Cardiac fibroblast (primary cell): ENCODE measurements at regions not wholly inside any gene's neighbourhood (a gene's known extent, or its start where the extent isn't known, plus 50 kb on each side); places are given as distances from the start of the nearest gene placed in this dataset.

ENCODE experiments used
- DNase-seq, 2 donors: peaks; one replicate each; pipeline versions ENCODE4 v3.0.0 to v3.0.0-alpha.2; 2010; ENCODE audit warnings: low read depth in 2 of 2
- H3K4me3 ChIP-seq, 2 donors: replicated peaks in 1 of 2; 1 replicate in 1 of 2; 2 replicates in 1 of 2; pipeline ENCODE4 v1.5.1; 2011; ENCODE audit warnings: low read depth in 2 of 2, low read length in 2 of 2, mild to moderate bottlenecking in 2 of 2, moderate library complexity in 1 of 2
- TF ChIP-seq, protein P1 (sequence below): IDR thresholded peaks from one replicate; pipeline ENCODE4 v1.5.1; 2011; ENCODE audit warnings: low read depth, mild to moderate bottlenecking, low read length, inconsistent platforms

DNA sequence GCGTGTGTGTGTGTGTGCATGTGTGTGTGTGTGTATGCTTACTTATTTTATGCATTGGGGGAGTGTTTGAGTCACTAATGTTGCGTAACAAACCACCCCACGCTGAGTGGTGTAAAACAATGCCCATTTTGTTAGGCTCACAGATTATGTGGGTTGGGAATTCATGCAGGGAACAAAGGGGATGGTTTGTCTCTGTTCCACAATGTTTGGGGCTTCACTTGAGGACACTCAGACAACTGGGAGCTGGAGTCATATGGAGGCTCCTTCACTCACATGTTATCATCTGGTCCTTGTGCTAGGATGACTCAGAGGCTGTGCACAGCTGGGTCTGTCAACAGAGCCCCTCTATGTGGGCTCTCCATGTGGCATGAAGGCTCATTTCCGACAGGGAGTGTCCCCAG is 51.3 kb upstream of the LARGE1 start:
- H3K4me3 ChIP-seq = no peak overlapping the region
- DNase-seq = peak; percentile 1
- TF ChIP-seq, protein P1, sequence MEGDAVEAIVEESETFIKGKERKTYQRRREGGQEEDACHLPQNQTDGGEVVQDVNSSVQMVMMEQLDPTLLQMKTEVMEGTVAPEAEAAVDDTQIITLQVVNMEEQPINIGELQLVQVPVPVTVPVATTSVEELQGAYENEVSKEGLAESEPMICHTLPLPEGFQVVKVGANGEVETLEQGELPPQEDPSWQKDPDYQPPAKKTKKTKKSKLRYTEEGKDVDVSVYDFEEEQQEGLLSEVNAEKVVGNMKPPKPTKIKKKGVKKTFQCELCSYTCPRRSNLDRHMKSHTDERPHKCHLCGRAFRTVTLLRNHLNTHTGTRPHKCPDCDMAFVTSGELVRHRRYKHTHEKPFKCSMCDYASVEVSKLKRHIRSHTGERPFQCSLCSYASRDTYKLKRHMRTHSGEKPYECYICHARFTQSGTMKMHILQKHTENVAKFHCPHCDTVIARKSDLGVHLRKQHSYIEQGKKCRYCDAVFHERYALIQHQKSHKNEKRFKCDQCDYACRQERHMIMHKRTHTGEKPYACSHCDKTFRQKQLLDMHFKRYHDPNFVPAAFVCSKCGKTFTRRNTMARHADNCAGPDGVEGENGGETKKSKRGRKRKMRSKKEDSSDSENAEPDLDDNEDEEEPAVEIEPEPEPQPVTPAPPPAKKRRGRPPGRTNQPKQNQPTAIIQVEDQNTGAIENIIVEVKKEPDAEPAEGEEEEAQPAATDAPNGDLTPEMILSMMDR = no peak

DNA sequence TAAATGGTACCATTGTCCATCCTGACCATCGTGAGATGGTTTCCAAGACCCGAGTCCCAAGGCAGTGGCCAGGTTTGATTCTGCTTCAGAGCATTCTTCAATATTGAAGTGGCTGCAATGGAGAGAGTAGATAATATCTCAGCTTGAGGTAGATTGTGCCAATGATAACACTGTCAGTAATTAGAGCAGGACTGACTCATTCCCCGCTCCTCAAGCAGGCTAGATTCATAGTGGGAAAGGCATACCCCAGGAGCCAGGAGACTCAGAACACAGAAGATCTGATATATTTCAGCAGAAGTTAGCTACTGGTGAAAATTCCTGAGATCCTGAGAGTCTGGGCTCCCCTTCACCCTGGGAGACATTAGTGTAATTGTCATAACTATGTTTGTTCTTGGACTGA is 55.6 kb upstream of the LARGE1 start:
- DNase-seq = no peak
- no peak overlapping the region for H3K4me3 ChIP-seq
- TF ChIP-seq, protein P1 = no peak

DNA sequence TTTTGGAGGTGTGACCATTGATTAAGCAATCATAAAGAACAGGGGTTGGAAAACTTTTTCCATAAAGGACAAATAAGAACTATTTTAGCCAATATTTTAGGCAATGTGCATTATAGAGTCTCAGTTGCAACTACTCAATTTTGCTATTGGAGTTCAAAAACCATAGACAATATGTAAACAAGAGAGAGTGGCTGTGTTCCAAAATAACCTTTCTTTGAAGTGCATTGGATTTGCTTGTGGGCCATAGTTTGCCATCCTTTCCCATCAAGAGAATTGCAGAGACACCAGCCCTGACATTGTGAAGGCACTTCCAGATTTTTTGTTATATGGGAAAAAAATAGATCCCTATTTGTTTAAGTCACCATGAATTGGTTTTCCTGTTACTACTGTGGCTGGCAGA is 63.3 kb upstream of the LARGE1 start:
- DNase-seq = no peak
- TF ChIP-seq, protein P1 = no peak
- no peak overlapping the region for H3K4me3 ChIP-seq

DNA sequence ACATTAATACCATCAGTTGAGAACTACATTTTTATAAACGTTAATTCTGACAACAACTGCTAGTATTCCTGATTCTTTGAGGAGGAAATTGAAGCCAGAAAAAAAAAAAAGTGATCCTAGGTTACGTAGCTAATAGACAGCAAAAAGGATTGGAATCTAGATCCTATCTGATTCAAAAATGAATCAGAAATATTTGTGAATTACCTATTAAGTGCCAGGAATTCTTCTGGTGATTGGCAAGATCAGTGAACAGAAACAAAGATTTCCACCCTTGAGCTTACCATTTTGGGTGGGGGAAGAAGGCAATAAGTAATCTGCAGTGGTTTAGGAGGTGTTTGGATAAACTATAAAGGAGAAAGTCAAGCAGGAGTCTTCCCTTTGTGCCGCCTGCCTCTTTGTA is 63.9 kb upstream of the LARGE1 start:
- no peak for DNase-seq
- H3K4me3 ChIP-seq = no peak overlapping the region
- TF ChIP-seq, protein P1 = no peak

DNA sequence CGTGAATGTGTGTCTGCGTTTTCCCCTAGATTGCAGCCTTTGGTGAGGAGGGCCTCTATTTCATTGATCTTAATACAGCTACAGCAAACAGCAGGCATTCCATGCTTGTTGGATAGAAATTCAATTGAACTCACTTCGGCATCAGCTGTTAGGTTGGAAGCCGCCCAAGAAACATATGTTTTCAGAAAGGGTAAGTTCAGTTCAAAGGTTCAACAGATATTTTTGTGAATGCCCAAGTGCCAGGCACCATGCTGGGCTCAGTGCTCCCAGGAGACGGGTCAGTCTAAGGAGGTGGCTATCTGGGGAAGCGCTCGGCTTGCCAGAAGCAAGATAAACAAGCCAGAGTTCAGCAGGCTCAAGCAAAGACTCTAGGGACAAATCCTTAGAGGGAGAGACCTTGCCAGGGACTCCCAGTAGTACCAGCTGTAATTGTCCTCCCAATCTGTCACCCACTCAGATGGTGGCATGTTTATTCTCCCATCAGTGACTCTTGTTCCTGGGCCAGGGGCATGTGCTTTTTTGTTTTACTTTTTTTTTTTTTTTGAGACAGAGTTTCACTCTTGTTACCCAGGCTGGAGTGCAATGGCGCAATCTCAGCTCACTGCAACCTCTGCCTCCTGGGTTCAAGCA is 64.5 kb upstream of the LARGE1 start:
- no peak for DNase-seq
- TF ChIP-seq, protein P1 = no peak
- no peak overlapping the region for H3K4me3 ChIP-seq

DNA sequence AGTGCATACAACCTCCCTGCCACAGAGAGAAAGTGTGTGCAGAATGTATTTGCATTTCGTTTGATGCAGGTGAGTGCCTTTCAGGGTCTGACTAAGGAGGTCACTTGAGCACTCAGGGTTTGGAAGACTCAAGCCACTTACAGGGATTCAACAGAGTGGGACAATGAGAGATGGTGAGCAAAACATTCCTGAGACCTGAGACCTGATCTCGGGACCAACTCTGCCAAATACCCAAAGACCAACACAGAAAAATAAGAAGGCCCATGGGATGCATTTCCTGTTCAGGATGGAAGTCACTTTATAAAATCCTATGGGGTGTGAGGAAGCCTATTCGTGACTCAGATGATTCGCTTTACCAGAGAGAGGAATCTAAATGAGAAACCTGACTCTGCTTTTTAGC is 65.2 kb upstream of the LARGE1 start:
- H3K4me3 ChIP-seq = no peak overlapping the region
- DNase-seq = no peak
- TF ChIP-seq, protein P1 = no peak
